Karpas-422 (cell line): ENCODE measurements at regions not wholly inside any gene's neighbourhood (a gene's known extent, or its start where the extent isn't known, plus 50 kb on each side); places are given as distances from the start of the nearest gene placed in this dataset.
"Not testable (repeated sequence)": the region's sequence is repeated elsewhere in the genome, so short reads cannot be mapped to it uniquely, and the experiment has no call there.

ENCODE experiments used
- DNase-seq: peaks from one replicate; pipeline ENCODE4 v3.0.0-alpha.2; 2015
- H2AFZ ChIP-seq: fragments of 200-600 bp; sonication (generic); 2 replicates; pipeline ENCODE4 v1.6.1; 2014; ENCODE audit warnings: antibody characterized with exemption, low read length, mixed read lengths
- H3K27ac ChIP-seq: fragments of 200-600 bp; sonication (generic); 2 replicates; pipeline ENCODE4 v1.5.1; 2014; ENCODE audit warnings: mild to moderate bottlenecking, low read length, moderate library complexity
- H3K27me3 ChIP-seq: fragments of 200-600 bp; sonication (generic); 2 replicates; pipeline ENCODE4 v1.6.1; 2014; ENCODE audit warnings: low read length, mixed read lengths
- H3K36me3 ChIP-seq: fragments of 200-600 bp; sonication (generic); 2 replicates; pipeline ENCODE4 v1.6.1; 2014; ENCODE audit warnings: low read length, mixed read lengths; ENCODE audit not compliant: insufficient read depth
- H3K4me1 ChIP-seq: fragments of 200-600 bp; sonication (generic); 2 replicates; pipeline ENCODE4 v1.6.1; 2014; ENCODE audit warnings: mild to moderate bottlenecking, low read length, mixed read lengths
- H3K4me2 ChIP-seq: fragments of 200-600 bp; sonication (generic); 2 replicates; pipeline ENCODE4 v1.6.1; 2014; ENCODE audit warnings: low read length, low read depth, mild to moderate bottlenecking; ENCODE audit not compliant: poor library complexity, severe bottlenecking
- H3K4me3 ChIP-seq: fragments of 200-600 bp; sonication (generic); 2 replicates; pipeline ENCODE4 v1.5.1; 2014; ENCODE audit warnings: mild to moderate bottlenecking, antibody characterized with exemption, low read length, mixed read lengths
- H3K79me2 ChIP-seq: fragments of 200-600 bp; sonication (generic); 2 replicates; pipeline ENCODE4 v1.6.1; 2014; ENCODE audit warnings: mild to moderate bottlenecking, low read length, mixed read lengths
- H3K9ac ChIP-seq: fragments of 200-600 bp; sonication (generic); 2 replicates; pipeline ENCODE4 v1.6.0; 2014; ENCODE audit warnings: low read length
- H3K9me2 ChIP-seq: fragments of 200-600 bp; sonication (generic), shearing (Covaris generic); replicated peaks from 2 replicates; pipeline ENCODE4 v1.6.0; 2014; ENCODE audit warnings: mild to moderate bottlenecking, low read length, moderate library complexity; ENCODE audit not compliant: insufficient read depth
- H3K9me3 ChIP-seq: fragments of 300-700, 200-600 bp; sonication (generic); 2 replicates; pipeline ENCODE4 v1.6.1; 2014; ENCODE audit warnings: low read length, mixed read lengths
- H4K20me1 ChIP-seq: fragments of 200-600 bp; sonication (generic); 2 replicates; pipeline ENCODE4 v1.6.1; 2014; ENCODE audit warnings: mild to moderate bottlenecking, antibody characterized with exemption, low read length, low read depth; ENCODE audit not compliant: insufficient read depth

GRCh38 chr2:198855746-198856145, 602.0 kb downstream of the SATB2 start:
- H3K27me3 ChIP-seq, DNase-seq: not testable (repeated sequence)

GRCh38 chr2:198852248-198852647, 605.5 kb downstream of the SATB2 start:
- no peaks in the 10 kb centered on the region for H3K27me3 ChIP-seq
- H3K79me2 ChIP-seq = no peaks in the 10 kb centered on the region
- no peak overlapping the region for H3K4me2 ChIP-seq

More at GRCh38 chr2:198855746-198856145, 602.0 kb downstream of the SATB2 start:
- H3K9ac ChIP-seq, H3K36me3 ChIP-seq, H2AFZ ChIP-seq, H3K27ac ChIP-seq, H3K4me1 ChIP-seq, H3K4me2 ChIP-seq, H3K4me3 ChIP-seq, H3K79me2 ChIP-seq, H4K20me1 ChIP-seq, H3K9me2 ChIP-seq: not testable (repeated sequence)
- H3K9me3 ChIP-seq = peaks cover 12% of the 10 kb centered on the region; the same call in 1 of the 2 replicates

GRCh38 chr2:198825534-198825933, 632.2 kb downstream of the SATB2 start:
- H3K36me3 ChIP-seq = no peaks in the 10 kb centered on the region
- no peaks in the 10 kb centered on the region for H3K9me2 ChIP-seq
- no peaks in the 10 kb centered on the region for H4K20me1 ChIP-seq
- 0 out of 2 replicates have a peak, but pooled peaks cover 3% of the 10 kb centered on the region for H3K9me3 ChIP-seq
- no peaks in the 10 kb centered on the region for H3K79me2 ChIP-seq
- no peak for DNase-seq
- no peak overlapping the region for H3K27ac ChIP-seq
- H3K27me3 ChIP-seq = no peaks in the 10 kb centered on the region
- no peak overlapping the region for H3K4me3 ChIP-seq
- no peak overlapping the region for H2AFZ ChIP-seq
- no peaks in the 10 kb centered on the region for H3K4me1 ChIP-seq
- no peak overlapping the region for H3K4me2 ChIP-seq
- no peak overlapping the region for H3K9ac ChIP-seq

More at GRCh38 chr2:198852248-198852647, 605.5 kb downstream of the SATB2 start:
- no peak overlapping the region for H3K4me3 ChIP-seq
- 0 out of 2 replicates have a peak, but pooled peaks cover 7% of the 10 kb centered on the region for H3K9me2 ChIP-seq
- H3K36me3 ChIP-seq = no peaks in the 10 kb centered on the region
- no peak for DNase-seq
- no peak overlapping the region for H2AFZ ChIP-seq
- no peaks in the 10 kb centered on the region for H4K20me1 ChIP-seq
- H3K4me1 ChIP-seq = no peaks in the 10 kb centered on the region
- no peak overlapping the region for H3K9ac ChIP-seq
- no peak overlapping the region for H3K27ac ChIP-seq
- H3K9me3 ChIP-seq = peaks cover under 1% of the 10 kb centered on the region; the same call in 1 of the 2 replicates

- no peak overlapping the region for H3K27ac ChIP-seq
- H4K20me1 ChIP-seq = no peaks in the 10 kb centered on the region
- no peaks in the 10 kb centered on the region for H3K36me3 ChIP-seq
- H3K9me2 ChIP-seq = no peaks in the 10 kb centered on the region
- H3K9ac ChIP-seq = no peak overlapping the region
- H3K27me3 ChIP-seq = no peaks in the 10 kb centered on the region
- no peak overlapping the region for H3K4me3 ChIP-seq
- DNase-seq = no peak
- H3K9me3 ChIP-seq = no peaks in the 10 kb centered on the region
- no peak overlapping the region for H2AFZ ChIP-seq
- no peaks in the 10 kb centered on the region for H3K4me1 ChIP-seq
- no peak overlapping the region for H3K4me2 ChIP-seq
- no peaks in the 10 kb centered on the region for H3K79me2 ChIP-seq
These were observed 640.2 kb downstream of the SATB2 start for GRCh38 chr2:198817536-198817935.

- no peak overlapping the region for H3K27ac ChIP-seq
- H2AFZ ChIP-seq = no peak overlapping the region
- no peak overlapping the region for H3K4me2 ChIP-seq
- H4K20me1 ChIP-seq = no peaks in the 10 kb centered on the region
- no peaks in the 10 kb centered on the region for H3K36me3 ChIP-seq
- H3K79me2 ChIP-seq = no peaks in the 10 kb centered on the region
- H3K27me3 ChIP-seq = no peaks in the 10 kb centered on the region
- H3K9me3 ChIP-seq = no peaks in the 10 kb centered on the region
- H3K9me2 ChIP-seq = no peaks in the 10 kb centered on the region
- no peak for DNase-seq
- H3K4me1 ChIP-seq = no peaks in the 10 kb centered on the region
- H3K4me3 ChIP-seq = no peak overlapping the region
- H3K9ac ChIP-seq = no peak overlapping the region
These were observed 642.1 kb downstream of the SATB2 start for GRCh38 chr2:198815626-198816025.

GRCh38 chr2:198811198-198811597, 646.5 kb downstream of the SATB2 start:
- no peak for DNase-seq
- Histone ChIP-seq H3K79me2 (no peaks in the 10 kb centered on the region), H2AFZ (no peak overlapping the region), H3K4me3 (no peak overlapping the region), H3K36me3 (no peaks in the 10 kb centered on the region), H3K9me3 (no peaks in the 10 kb centered on the region), H3K27ac (no peak overlapping the region), H3K27me3 (no peaks in the 10 kb centered on the region), H3K9ac (no peak overlapping the region), H4K20me1 (no peaks in the 10 kb centered on the region), H3K4me1 (no peaks in the 10 kb centered on the region), H3K9me2 (no peaks in the 10 kb centered on the region), H3K4me2 (no peak overlapping the region)

- no peak for DNase-seq
- H3K27me3 ChIP-seq = no peaks in the 10 kb centered on the region
- no peak overlapping the region for H3K4me3 ChIP-seq
- no peaks in the 10 kb centered on the region for H3K9me3 ChIP-seq
- H3K4me2 ChIP-seq = no peak overlapping the region
- no peaks in the 10 kb centered on the region for H3K79me2 ChIP-seq
- no peaks in the 10 kb centered on the region for H3K9me2 ChIP-seq
- H3K27ac ChIP-seq = no peak overlapping the region
- no peak overlapping the region for H2AFZ ChIP-seq
- H3K36me3 ChIP-seq = no peaks in the 10 kb centered on the region
- H4K20me1 ChIP-seq = no peaks in the 10 kb centered on the region
- no peaks in the 10 kb centered on the region for H3K4me1 ChIP-seq
- H3K9ac ChIP-seq = no peak overlapping the region
These were observed 647.8 kb downstream of the SATB2 start for GRCh38 chr2:198809976-198810375.

GRCh38 chr2:198807131-198807530, 650.6 kb downstream of the SATB2 start:
- Histone ChIP-seq H3K4me3 (no peak overlapping the region), H3K27ac (no peak overlapping the region), H3K4me2 (no peak overlapping the region), H3K79me2 (no peaks in the 10 kb centered on the region), H3K27me3 (no peaks in the 10 kb centered on the region), H3K4me1 (no peaks in the 10 kb centered on the region), H3K9me2 (no peaks in the 10 kb centered on the region), H4K20me1 (no peaks in the 10 kb centered on the region), H3K36me3 (no peaks in the 10 kb centered on the region), H3K9me3 (no peaks in the 10 kb centered on the region), H2AFZ (no peak overlapping the region), H3K9ac (no peak overlapping the region)
- no peak for DNase-seq

GRCh38 chr2:198795419-198795818, 662.3 kb downstream of the SATB2 start:
- H3K36me3 ChIP-seq = no peaks in the 10 kb centered on the region
- H4K20me1 ChIP-seq = no peaks in the 10 kb centered on the region
- H3K27me3 ChIP-seq = no peaks in the 10 kb centered on the region
- no peak overlapping the region for H3K4me3 ChIP-seq
- no peaks in the 10 kb centered on the region for H3K79me2 ChIP-seq
- DNase-seq = no peak
- no peak overlapping the region for H3K9ac ChIP-seq
- H3K9me3 ChIP-seq = 0 out of 2 replicates have a peak, but pooled peaks cover 3% of the 10 kb centered on the region
- H2AFZ ChIP-seq = no peak overlapping the region
- no peak overlapping the region for H3K27ac ChIP-seq
- H3K4me1 ChIP-seq = no peaks in the 10 kb centered on the region
- H3K4me2 ChIP-seq = no peak overlapping the region
- no peaks in the 10 kb centered on the region for H3K9me2 ChIP-seq
